ENCODE measurements at regions not wholly inside any gene's neighbourhood (a gene's known extent, or its start where the extent isn't known, plus 50 kb on each side); places are given as distances from the start of the nearest gene placed in this dataset.
"Not testable (repeated sequence)": the region's sequence is repeated elsewhere in the genome, so short reads cannot be mapped to it uniquely, and the experiment has no call there.

DNA sequence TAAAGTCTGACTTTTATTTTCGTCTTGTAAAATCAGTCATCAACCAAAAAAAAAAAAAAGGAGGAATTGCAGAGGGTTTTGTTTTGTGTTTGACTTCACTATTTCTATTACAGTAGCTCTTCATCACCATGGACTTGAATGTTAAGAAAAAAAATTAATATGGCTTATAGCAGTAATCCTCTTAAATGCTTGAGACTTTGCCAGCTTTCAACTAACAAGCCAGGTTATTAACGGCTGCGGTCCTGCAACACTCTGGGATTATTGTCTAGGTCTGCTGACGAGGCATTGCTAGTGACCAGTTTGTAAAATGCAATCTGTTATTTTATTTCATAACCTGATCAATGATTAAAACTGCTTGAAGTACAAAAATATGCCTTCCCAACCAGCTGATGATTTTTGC lies 647.2 kb upstream of the KLHL1 start:
- DNase-seq: no peak

DNA sequence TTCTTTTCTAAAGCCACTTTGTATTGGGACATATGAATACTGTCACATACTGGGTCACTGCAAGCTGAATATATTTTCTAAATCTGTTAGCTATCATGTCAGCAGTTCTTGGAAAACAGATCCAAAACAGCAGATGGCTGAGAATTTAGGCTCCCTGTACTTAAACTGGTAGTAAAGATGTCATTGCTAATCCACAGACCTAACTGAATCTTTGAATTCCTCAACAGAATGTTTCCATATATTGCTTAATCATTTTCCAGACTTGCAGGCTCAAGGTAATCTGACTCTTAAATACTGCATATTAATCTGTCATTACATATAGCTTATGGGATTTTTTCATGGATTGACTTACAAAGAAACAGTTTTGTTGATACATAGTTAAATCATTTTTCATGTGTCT lies 639.0 kb upstream of the KLHL1 start:
- no peak for DNase-seq

GRCh38 chr13:70746469-70746868 lies 638.2 kb upstream of the KLHL1 start:
- DNase-seq: not testable (repeated sequence)

- no peak for DNase-seq
Observed at GRCh38 chr13:70736622-70737317, 628.5 kb upstream of the KLHL1 start.

- DNase-seq: no peak
Observed at GRCh38 chr13:70732611-70733010, 624.4 kb upstream of the KLHL1 start.

GRCh38 chr13:70729369-70729768 lies 621.1 kb upstream of the KLHL1 start:
- DNase-seq: no peak

DNA sequence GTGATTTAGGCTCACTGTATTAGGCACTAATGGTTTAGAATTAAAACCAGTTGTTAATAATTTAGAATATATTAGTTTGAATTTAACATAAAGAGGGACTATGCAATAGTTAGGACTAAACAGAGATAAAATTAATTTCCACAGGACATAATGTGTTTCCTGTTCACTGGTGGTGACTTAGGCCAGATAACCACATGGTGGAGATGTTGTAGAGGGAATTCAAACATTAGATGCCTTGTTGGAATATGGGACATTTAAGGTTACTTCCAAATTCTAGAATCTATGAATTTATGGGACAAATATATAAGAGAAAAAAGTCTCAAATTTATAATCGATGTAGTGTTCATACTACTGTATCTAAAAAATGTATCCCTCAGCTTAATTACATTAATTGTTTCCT lies 615.5 kb upstream of the KLHL1 start:
- DNase-seq: no peak

DNA sequence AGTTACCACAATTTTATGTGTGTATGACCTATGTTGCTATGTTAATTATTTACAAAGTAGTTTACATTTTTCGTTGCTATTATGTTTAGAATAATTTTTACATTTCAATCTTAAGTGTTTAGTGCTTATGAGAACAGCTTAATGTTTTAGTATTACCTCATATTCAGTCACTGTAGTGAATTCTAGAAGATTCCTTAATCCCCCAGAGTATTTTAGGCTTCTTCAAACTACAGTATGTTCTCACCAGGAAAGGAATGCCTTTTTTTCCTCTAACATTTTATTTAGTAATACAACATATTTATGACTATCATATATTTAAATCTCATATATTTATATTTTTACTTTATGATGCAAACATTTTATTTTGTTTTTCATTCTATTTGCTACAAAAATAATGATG lies 612.1 kb upstream of the KLHL1 start:
- DNase-seq: no peak

DNA sequence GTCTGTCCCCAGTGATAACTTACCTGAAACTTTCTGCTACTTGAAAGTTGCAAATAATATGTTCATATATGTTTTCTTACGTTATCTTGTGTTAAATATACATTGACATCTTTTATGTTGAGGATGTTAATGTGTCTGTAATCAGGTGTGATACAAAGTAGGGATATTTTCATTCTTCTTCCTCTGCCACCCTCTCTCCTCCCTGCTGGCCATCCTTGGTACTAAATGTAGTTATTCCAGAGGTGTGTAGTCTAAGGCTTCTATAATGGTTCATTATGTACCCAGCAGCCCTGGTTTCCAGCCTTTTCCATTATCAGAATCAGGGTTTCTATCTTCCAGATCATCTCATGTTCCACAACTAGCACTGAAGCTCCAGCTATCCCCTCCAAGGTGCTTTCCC lies 606.7 kb upstream of the KLHL1 start:
- no peak for DNase-seq

- DNase-seq: no peak
Observed at GRCh38 chr13:70708775-70709174, 600.5 kb upstream of the KLHL1 start.

DNA sequence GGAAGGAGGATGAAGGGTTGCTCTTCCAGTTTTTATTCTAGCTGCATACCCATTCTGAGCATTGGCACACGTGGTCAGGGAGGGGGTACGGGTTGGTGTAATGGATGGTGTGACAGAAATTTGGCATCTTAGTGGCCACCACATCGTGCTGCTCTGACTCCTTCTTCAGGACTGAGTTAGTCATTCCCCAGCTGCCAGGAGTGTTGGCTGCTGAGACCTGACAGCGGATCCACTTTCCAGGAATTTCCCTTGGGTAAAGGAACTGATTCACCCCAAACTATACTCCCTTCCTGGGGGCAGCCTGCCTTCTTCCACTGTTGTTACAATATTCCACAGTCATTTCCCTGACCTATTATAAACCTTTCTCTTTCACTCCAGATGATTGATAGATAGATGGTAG lies 595.5 kb upstream of the KLHL1 start:
- no peak for DNase-seq

GRCh38 chr13:70694996-70695715 lies 586.9 kb upstream of the KLHL1 start:
- DNase-seq: no peak

DNA sequence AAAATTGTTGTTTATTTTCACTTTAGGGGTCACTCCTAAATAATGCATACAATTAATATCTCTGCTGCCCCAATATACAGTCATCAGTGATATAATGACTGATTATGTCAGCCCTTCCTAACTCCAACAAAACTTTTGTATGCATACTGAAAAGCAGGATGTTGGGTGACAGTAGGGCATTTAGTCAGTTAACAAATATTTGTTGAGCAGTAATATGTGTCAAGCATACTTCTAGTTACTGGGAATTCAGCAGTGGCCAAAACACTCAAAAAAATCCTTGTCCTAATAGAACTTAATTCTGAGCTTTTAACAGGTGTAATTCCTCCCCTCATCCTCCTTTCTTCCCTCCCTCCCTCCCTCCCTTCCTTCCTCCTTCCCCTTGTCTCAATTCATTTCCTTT lies 560.7 kb upstream of the KLHL1 start:
- DNase-seq: no peak

DNA sequence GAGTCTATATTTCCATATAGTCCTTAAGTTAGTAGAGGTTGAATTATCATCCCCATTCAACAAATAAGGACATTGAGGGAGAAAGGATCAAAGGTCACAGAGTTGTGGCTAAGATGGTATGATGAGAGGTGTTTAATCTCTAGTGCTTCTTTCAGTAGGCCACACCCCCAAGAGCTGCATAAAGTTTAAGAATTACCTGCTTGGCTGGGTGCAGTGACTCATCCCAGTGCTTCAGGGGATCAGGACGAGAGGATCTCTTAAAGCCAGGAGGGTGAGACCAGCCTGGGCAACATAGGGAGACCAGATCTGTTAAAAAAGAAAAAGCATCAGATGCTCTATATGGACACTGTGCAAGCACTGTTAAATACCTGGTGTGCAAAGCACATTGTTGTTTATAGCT lies 560.0 kb upstream of the KLHL1 start:
- DNase-seq: no peak

- no peak for DNase-seq
Observed at GRCh38 chr13:70666883-70667556, 558.8 kb upstream of the KLHL1 start.

- no peak for DNase-seq
Observed at GRCh38 chr13:70662231-70662940, 554.1 kb upstream of the KLHL1 start.

- no peak for DNase-seq
Observed at GRCh38 chr13:70644052-70644451, 535.8 kb upstream of the KLHL1 start.

- DNase-seq: no peak
Observed at GRCh38 chr13:70634893-70635292, 526.6 kb upstream of the KLHL1 start.

GRCh38 chr13:70630247-70630646 lies 522.0 kb upstream of the KLHL1 start:
- DNase-seq: no peak

DNA sequence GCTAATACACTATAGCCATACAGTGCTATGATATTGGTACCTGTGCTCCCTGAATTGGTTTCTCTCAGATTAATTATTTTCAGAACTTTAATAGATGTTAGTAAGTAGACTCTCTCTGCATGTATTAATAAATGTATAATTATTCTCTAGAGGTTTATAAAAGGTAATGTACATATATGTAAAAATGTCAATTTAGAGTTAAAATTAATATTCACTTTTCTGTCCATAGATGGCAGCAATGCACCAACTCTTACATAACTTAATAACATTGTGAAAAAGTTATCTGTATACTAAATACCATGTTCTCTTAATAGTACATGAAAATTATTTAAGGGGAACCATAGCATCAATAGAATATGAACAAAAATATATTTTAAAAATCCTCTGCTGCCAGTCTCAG lies 515.0 kb upstream of the KLHL1 start:
- DNase-seq: no peak

- DNase-seq: no peak
Observed at GRCh38 chr13:70622796-70623195, 514.5 kb upstream of the KLHL1 start.

DNA sequence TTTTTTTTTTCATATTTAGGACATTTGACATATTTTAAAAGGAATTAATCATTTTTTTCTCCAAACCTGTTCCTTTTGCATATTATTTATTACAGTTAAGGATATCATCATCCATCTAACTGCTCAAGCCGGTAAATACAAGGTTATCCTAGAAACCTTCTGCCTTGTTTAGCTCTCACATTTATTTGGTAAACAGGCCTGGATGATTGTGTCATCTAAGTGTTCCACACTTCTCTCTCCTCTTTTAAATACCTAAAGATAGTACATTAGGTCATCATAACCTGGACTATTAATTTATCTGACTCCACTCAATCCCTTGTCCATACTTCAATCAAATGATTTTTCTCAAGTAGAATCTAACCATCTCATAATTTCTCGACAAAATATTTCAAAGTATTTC lies 511.7 kb upstream of the KLHL1 start:
- DNase-seq: no peak

GRCh38 chr13:70616847-70617246 lies 508.6 kb upstream of the KLHL1 start:
- DNase-seq: no peak

DNA sequence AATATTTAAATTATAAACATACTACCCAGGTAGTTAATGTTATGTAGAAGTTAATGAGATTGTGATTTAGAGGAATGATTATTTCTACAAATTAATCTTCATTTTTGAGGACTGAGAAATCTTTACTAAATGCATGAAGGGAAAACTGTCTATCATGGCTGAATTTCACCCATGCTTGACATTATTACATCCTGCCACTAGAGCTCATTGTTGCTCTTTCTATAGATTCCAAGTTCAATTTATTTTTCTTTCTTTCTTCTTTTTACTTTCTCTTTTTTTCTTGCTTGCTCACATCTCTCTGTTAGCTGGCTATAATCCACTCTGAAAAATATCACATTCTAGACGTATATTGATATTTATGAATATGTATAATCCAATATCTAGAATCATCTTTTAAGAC lies 505.0 kb upstream of the KLHL1 start:
- no peak for DNase-seq
